GM18858 (cell line): ENCODE measurements at regions not wholly inside any gene's neighbourhood (a gene's known extent, or its start where the extent isn't known, plus 50 kb on each side); places are given as distances from the start of the nearest gene placed in this dataset.
"Not testable (repeated sequence)": the region's sequence is repeated elsewhere in the genome, so short reads cannot be mapped to it uniquely, and the experiment has no call there.

ENCODE experiments used
- ATAC-seq: cut with Tn5 transposase; IDR thresholded peaks from one replicate; pipeline ENCODE4 v1.9.1; 2021; ENCODE audit not compliant: unreplicated experiment

- no peak for ATAC-seq
These were observed 49.7 kb downstream of the SIPA1L2 start for GRCh38 chr1:232579958-232580941.

DNA sequence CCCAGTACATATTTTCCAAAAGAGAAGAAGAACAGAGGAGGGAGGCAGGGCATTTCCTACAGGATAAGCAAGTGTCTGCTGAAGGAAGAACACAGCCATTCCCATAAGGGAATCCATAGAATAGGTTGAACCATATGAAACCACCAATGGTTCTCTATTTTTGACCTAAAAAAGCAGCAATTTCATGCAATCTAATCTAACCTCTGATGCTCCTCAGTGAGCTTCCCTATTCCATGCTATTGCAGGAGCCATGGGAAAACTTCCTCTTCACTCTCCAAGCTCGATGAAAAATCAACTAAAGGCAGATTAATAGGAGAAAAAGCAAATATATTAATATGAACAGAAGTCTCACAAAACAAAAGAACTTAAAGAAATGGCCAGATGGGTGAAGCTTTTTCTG is 50.5 kb downstream of the SIPA1L2 start:
- no peak for ATAC-seq

- no peak for ATAC-seq
These were observed 51.2 kb downstream of the SIPA1L2 start for GRCh38 chr1:232578651-232579195.

DNA sequence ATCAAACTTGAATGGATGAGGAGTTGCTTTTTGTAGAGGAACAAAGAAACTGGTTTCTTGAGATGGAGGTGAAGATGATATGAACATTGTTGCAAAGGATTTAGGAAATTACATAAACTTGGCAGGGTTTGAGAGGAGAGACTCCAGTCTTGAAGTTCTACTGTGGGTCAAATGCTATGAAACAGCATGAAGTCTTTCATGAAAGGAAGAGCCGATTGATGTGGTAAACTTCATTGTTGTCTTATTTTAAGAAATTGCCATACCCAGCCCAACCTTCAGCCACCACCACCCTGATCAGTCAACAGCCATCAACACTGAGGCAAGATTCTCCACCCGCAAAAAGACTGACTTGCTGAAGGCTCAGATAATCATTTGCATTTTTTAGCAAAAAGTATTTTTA is 52.2 kb downstream of the SIPA1L2 start:
- no peak for ATAC-seq

GRCh38 chr1:232576537-232576936 is 53.4 kb downstream of the SIPA1L2 start:
- no peak for ATAC-seq

DNA sequence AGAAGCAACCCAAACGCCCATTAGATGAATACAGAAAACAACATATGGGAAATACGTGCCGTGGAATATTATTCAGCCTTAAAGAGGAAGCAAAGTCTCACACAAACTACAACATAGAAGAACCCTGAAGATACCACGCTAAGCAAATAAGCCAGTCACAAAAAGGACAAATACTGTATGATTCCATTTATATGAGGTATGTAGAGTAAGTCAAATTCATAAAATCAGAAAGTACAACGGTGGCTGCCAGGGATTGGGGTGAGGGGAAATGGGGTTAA is 54.2 kb downstream of the SIPA1L2 start:
- ATAC-seq, result no peak

DNA sequence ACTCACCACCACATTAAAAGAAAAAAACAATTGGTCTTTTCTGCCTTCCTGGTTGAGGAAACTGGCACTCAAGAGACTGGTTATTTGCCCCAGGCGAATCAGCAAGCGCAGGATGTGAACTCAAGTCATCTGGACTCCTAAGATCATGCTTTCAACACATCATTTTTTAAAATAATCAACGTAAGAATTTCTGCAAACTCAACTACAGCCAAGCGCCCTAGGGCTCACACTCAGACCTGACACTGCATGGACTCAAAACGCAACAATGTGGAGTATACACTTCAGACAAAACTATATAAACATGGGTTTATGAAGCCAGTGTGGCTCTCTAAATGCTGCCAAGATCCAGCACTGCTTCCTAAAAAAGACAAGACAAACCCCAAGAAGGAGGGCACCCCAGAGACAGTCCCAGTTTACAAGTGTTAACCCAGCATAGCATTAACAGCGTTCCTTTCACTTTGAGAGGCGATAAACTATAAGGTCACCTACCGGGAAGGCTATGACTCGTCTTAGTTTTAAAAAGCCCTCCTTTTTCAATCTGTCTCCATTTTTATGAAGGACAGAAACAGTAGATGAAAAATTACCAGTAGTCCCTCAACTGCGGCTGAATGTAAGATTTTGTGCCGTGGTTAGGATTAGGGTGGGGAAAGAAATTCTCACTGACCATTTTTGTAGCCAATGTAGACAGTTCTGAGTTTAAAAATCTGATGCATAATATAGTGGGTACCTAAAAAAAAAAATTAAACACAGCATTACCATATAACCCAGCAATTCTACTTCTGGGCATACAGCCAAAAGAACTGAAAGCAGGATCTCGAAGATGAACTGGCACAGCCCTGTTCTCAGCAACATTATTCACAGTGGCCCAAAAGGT is 54.8 kb downstream of the SIPA1L2 start:
- ATAC-seq, result no peak

GRCh38 chr1:232574077-232574476 is 55.9 kb downstream of the SIPA1L2 start:
- no peak for ATAC-seq

- ATAC-seq, result no peak
These were observed 58.4 kb downstream of the SIPA1L2 start for GRCh38 chr1:232571523-232571922.

- ATAC-seq, result no peak
These were observed 59.9 kb downstream of the SIPA1L2 start for GRCh38 chr1:232570007-232570406.

GRCh38 chr1:232569554-232569921 is 60.4 kb downstream of the SIPA1L2 start:
- not testable (repeated sequence) for ATAC-seq

GRCh38 chr1:232568906-232569553 is 60.9 kb downstream of the SIPA1L2 start:
- ATAC-seq, result no peak

DNA sequence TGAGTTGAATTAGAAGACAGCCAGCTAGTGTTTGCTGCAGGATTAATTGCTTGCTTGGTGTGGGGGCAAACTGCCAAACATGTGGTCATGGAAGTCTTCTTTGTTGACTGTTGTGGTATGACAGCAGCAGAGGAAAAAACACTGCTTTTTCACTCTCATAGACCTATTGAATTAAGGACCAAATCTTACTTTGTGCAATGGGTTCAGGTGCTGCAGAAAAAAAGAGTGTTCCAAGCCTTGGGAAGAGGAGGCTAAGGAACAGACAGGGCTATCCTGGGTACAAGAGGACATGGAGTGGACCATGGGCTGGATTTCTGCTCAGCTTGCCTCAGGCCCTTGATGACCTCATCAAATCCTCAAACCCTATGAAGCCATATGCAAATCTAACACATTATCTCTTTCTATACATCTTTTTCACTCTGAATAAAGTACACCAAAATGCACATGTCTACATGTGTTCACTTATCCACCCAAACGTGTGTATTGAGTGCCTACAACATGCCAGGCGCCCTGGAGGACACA is 61.5 kb downstream of the SIPA1L2 start:
- ATAC-seq, result no peak

DNA sequence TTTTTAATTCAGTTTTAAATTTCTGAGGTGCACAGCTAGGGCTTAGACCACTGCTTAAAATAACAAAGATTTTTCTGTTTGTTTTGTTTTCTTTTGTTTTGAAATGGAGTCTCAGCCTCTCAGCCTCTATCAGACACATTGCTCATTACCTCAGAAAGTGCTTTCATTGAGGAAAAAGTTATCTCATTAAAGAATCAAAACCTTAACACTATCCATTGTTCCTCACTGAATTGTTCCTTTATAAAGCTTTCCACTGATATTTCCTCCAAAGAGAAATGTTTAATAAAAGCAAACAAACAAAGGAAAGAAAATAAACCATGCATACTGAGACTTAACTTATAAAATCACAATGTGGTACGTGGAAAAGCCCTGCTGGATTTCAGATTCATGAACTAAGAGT is 63.8 kb downstream of the SIPA1L2 start:
- no peak for ATAC-seq

DNA sequence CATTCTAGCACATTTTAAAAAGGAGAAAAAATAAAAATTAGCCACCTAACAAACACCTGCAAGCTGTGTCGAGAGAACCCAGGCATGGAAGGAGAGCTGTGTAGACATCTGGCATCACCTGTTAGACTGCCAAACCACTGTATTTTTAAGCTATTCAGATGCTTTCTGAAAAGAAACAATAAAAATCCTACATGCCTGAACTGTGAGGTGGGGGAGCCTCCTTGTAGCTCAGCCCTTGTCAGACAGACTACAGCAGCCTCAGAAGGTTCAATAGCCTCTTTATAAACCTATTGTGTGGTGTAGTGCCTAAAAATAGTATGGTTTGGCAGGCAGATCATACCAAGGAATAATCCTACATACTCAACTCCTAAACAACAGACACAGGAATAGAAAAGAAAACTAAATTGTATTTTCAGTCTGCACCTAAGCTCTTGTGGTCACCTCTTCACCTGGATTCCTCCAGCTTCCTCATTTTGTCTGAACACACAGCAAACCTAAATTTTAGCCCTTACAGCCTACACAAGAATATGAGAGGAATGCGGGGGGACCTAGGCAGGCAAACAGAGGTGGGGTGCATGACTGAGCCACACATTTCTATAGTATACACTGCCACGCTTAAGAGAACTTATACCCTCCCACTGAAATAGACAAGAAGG is 67.0 kb downstream of the SIPA1L2 start:
- ATAC-seq, result no peak

DNA sequence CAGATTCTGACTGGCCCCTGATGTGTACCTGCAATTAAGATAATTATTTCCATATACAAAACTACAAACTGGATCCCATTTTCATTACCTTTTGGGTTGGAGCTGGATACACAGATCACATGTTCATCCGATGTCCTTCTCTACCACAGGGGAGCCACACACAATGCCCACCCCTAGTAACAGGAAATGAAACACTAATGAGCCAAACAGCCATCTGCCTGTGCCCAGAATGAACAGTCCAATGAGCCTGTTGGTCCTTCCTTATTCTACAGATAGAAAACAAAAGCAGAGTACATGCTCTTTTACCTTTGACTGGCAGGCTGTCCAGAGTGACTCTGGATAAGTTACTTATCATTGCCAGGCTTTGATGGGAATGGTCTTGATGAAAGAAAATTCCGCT is 68.6 kb downstream of the SIPA1L2 start:
- ATAC-seq, result no peak

GRCh38 chr1:232560940-232561339 is 69.0 kb downstream of the SIPA1L2 start:
- no peak for ATAC-seq

DNA sequence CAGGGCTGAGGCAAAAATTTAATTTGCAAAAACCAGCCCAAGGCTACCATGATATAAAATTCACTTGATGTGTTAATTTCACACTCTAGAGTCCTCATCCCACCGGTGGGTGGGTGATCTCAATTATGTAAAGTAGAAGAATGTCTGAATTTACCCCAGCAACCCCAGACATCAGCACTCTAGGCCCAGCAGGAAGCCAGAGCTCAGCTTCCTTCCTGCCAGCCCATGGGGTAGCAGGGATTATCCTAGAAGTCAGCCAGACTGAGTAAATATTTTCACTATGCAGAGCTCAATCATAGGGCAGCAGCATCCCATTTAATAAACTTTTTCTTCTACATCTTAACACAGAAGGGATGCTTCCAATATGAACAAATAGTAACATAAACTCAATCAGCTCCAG is 71.0 kb downstream of the SIPA1L2 start:
- no peak for ATAC-seq

DNA sequence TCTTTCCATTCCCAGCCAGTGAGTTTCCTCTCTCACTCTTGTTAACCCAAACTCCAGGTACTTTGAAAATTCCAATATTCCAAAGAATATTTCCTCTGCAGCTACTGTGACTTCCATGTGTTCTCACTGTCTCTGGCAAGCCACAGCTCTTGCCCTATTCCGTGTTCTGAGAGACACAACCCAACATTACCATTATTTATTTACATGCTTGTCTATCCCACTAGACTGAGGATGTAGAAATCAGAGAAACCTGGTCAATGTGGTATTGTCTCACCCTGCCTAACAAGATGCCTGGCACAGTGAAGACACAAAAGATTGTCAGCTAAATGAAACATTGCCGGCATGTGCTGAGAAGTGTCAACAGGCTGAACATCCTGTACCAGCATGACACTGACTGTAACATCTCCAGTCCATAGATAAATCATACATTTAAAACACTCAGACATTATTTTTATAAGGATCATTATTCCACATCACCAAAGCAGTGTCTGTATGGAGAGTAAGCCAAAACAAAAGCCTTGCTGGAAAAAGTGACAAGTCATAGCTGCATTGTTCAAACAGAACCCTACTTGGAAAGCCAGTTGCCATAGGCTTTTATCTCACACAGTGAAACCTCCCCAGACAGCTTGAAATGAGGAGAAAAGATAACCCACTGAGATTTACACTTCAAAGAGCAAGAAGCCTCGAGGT is 72.3 kb downstream of the SIPA1L2 start:
- ATAC-seq, result no peak

DNA sequence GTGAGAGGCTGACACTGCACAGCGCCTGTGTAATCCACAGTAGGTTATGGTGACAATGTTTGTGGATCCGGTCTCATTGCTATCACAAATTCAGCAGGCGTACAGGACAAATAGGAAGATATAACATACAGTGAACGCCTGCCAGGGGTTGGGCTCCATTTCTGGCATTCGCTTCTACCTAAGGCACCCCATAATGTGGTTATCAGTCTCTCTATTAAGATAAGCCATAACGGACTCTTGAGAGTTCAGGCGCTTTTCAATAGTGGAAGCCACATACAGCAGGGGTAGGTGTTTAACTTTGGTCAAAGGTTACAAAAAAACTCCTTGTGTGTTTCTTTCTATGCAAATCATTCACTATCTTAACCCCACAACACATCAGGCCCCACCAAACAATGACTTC is 72.8 kb downstream of the SIPA1L2 start:
- no peak for ATAC-seq
